ENCODE measurements at regions not wholly inside any gene's neighbourhood (a gene's known extent, or its start where the extent isn't known, plus 50 kb on each side); places are given as distances from the start of the nearest gene placed in this dataset.

DNA sequence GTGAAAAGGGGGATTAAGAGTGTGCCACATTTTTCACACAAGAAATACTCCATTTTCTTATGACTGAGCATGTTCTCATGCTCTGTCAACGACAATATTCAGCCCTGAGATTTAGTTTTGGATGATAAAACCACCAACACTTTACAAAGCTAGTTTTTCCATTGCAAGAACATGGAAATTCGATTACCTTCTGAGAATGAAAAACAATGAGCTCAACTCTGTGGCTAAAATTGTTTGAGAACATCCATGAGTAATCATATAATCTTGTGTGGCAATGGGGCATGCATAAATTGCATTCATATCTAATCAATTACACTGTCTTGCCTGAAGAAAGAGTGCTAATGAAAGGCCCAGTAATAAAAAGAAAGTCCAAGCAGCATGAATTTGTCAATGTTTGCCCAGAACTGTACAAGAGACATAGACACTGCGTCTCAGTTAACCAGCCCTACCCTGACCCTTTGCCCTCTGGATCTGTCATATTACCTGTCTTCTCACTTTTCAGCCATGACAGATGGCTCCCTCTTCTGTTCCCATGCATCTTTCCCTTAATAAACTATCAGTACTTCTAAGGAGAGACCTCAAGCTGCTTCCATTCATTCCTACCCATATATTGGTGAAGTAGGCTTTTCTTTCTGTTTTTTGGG lies 253.4 kb downstream of the FAM76B start:
- H3K4me1 ChIP-seq (ENCODE audit: insufficient read depth) = no peaks in the 10 kb centered on the region
- no peak for DNase-seq
- TF ChIP-seq EP300 (IDR thresholded peaks at IDR 0.05) (no peak), POLR2A (IDR thresholded peaks at IDR 0.05) (no peak)
- TF ChIP-seq, protein P1, sequence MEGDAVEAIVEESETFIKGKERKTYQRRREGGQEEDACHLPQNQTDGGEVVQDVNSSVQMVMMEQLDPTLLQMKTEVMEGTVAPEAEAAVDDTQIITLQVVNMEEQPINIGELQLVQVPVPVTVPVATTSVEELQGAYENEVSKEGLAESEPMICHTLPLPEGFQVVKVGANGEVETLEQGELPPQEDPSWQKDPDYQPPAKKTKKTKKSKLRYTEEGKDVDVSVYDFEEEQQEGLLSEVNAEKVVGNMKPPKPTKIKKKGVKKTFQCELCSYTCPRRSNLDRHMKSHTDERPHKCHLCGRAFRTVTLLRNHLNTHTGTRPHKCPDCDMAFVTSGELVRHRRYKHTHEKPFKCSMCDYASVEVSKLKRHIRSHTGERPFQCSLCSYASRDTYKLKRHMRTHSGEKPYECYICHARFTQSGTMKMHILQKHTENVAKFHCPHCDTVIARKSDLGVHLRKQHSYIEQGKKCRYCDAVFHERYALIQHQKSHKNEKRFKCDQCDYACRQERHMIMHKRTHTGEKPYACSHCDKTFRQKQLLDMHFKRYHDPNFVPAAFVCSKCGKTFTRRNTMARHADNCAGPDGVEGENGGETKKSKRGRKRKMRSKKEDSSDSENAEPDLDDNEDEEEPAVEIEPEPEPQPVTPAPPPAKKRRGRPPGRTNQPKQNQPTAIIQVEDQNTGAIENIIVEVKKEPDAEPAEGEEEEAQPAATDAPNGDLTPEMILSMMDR (IDR thresholded peaks at IDR 0.05) = no peak
- intact Hi-C loops (cut with DNase I) = no loop called here
- H3K4me3 ChIP-seq = no peak overlapping the region
- H3K27ac ChIP-seq = no peak overlapping the region
- H3K9me3 ChIP-seq = no peaks in the 10 kb centered on the region
- H3K27me3 ChIP-seq = no peaks in the 10 kb centered on the region
- 90 to 92% (median 91%) methylated on average over 3 of the region's 3 CpGs for WGBS, 3 donors
- no peaks in the 10 kb centered on the region for H3K36me3 ChIP-seq

DNA sequence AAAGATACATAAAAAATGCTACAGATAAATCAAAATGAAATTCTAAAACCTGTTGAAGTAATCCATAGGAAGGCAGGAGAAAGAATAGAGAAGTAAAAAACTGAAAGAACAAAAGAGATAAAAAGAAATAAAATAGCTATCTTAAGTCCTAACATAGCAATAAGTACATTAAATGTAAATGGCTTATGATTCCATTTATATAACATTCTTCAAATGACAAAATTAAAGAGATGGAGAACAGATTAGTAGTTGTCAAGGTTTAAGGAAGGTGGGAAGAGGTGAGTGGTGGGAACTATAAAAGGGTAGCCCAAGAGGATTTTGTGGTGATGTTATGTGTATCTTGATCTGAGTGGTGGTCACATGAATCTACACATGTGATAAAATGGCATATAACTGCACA lies 254.8 kb downstream of the FAM76B start:
- no peak overlapping the region for H3K27ac ChIP-seq
- no peak for DNase-seq
- TF ChIP-seq EP300 (IDR thresholded peaks at IDR 0.05) (no peak), POLR2A (IDR thresholded peaks at IDR 0.05) (no peak)
- TF ChIP-seq, protein P1 (IDR thresholded peaks at IDR 0.05) = no peak
- no peaks in the 10 kb centered on the region for H3K36me3 ChIP-seq
- H3K9me3 ChIP-seq = no peaks in the 10 kb centered on the region
- H3K4me1 ChIP-seq (ENCODE audit: insufficient read depth) = no peaks in the 10 kb centered on the region
- no peak overlapping the region for H3K4me3 ChIP-seq
- intact Hi-C loops (cut with DNase I) = no loop called here
- no peaks in the 10 kb centered on the region for H3K27me3 ChIP-seq

DNA sequence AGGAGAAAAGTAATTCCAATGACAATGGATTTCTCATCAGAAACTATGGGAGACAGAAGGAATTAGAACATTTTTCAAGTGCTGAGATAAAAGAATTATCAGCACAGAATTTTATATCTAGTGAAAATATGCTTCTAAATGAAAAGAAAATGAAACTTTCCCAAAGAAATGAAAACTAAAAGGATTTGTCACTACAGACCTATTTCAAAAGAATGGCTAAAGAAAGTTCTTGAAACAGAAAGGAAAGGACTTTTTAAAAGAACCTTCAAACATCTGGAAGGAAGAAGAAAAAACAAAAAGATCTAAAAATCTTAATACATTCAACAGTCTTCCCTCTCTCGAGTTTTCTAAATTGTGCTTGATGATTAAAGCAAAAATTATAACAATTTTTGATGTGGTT lies 255.4 kb downstream of the FAM76B start:
- intact Hi-C loops (cut with DNase I) = no loop called here
- H3K27ac ChIP-seq = no peak overlapping the region
- no peaks in the 10 kb centered on the region for H3K4me1 ChIP-seq (ENCODE audit: insufficient read depth)
- TF ChIP-seq POLR2A (IDR thresholded peaks at IDR 0.05) (no peak), EP300 (IDR thresholded peaks at IDR 0.05) (no peak)
- TF ChIP-seq, protein P1 (IDR thresholded peaks at IDR 0.05) = no peak
- H3K36me3 ChIP-seq = no peaks in the 10 kb centered on the region
- 94 to 96% (median 94%) methylated on average over 1 of the region's 1 CpG for WGBS, 3 donors
- no peaks in the 10 kb centered on the region for H3K27me3 ChIP-seq
- no peak overlapping the region for H3K4me3 ChIP-seq
- no peak for DNase-seq
- no peaks in the 10 kb centered on the region for H3K9me3 ChIP-seq

DNA sequence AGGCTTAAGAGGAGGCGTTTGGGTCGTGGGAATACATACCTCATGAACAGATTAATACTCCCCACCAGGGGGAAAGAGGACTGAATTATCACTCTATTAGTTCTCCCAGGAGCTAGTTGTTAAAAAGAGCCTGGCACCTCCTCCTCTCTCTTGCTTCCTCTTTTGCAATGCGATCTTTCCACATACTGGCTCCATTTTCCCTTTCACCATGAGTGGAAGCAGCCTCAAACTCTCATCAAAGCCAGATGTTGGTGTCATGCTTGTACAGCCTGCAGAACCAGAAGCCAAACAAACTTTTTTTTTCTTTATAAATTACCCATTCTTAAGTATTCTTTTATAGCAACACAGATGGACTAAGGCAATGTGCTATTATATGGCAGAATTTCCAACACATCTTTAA lies 258.5 kb downstream of the FAM76B start:
- H3K4me1 ChIP-seq (ENCODE audit: insufficient read depth) = no peaks in the 10 kb centered on the region
- no peak overlapping the region for H3K27ac ChIP-seq
- DNase-seq = no peak
- no peaks in the 10 kb centered on the region for H3K9me3 ChIP-seq
- intact Hi-C loops (cut with DNase I) = no loop called here
- no peak overlapping the region for H3K4me3 ChIP-seq
- WGBS, 3 donors = 88 to 97% (median 89%) methylated on average over 3 of the region's 3 CpGs
- TF ChIP-seq POLR2A (IDR thresholded peaks at IDR 0.05) (no peak), EP300 (IDR thresholded peaks at IDR 0.05) (no peak)
- TF ChIP-seq, protein P1 (IDR thresholded peaks at IDR 0.05) = no peak
- no peaks in the 10 kb centered on the region for H3K27me3 ChIP-seq
- no peaks in the 10 kb centered on the region for H3K36me3 ChIP-seq

All from ovary (tissue), 7 donors.